PC-3 (cell line): ENCODE measurements at regions not wholly inside any gene's neighbourhood (a gene's known extent, or its start where the extent isn't known, plus 50 kb on each side); places are given as distances from the start of the nearest gene placed in this dataset.

ENCODE experiments used
- ATAC-seq: fragments of 200-7000 bp; cut with Tn5 transposase; 2 replicates; pipeline ENCODE4 v1.9.1; 2020; ENCODE audit warnings: mild to moderate bottlenecking, moderate library complexity
- BruUV-seq: library from RNA; stranded (reverse); fragments of 400-500 nt; replicated peaks from 2 replicates; lab custom pipeline; 2021; lab: Mats Ljungman, UMichigan
- CTCF ChIA-PET: fragments of 300-600 bp; sonication (Branson Sonifier 250); formaldehyde crosslinking; loops from one replicate; lab custom pipeline; 2022; ENCODE audit warnings: antibody characterized with exemption; lab: Charles Lee
- POLR2A ChIA-PET: fragments of 300-600 bp; sonication (Branson Sonifier 250); formaldehyde crosslinking; loops from one replicate; lab custom pipeline; 2022; ENCODE audit warnings: antibody characterized with exemption; ENCODE audit not compliant: unreplicated experiment; lab: Charles Lee
- DNase-seq: peaks from one replicate; pipeline ENCODE4 v3.0.0-alpha.2; 2015
- H2AFZ ChIP-seq: fragments of 300-600 bp; sonication (generic); 2 replicates; pipeline ENCODE4 v1.6.0; 2016; ENCODE audit warnings: antibody characterized with exemption, low read length
- H3F3A ChIP-seq: fragments of 300-600 bp; sonication (generic); one replicate; pipeline ENCODE4 v1.6.0; 2017; ENCODE audit warnings: antibody characterized with exemption, low read length, control low read depth, mild to moderate bottlenecking; ENCODE audit not compliant: unreplicated experiment
- H3K27ac ChIP-seq: fragments of 300-600 bp; sonication (generic); 2 replicates; pipeline ENCODE4 v1.5.1; 2016; ENCODE audit warnings: mild to moderate bottlenecking, low read length
- H3K27me3 ChIP-seq: fragments of 300-600 bp; sonication (generic); 2 replicates; pipeline ENCODE4 v1.6.1; 2016; ENCODE audit warnings: low read length, mixed read lengths
- H3K36me3 ChIP-seq: fragments of 300-600 bp; sonication (generic); 2 replicates; pipeline ENCODE4 v1.6.1; 2016; ENCODE audit warnings: low read depth, mixed run types, low read length, mixed read lengths
- H3K4me1 ChIP-seq: fragments of 300-600 bp; sonication (generic); 2 replicates; pipeline ENCODE4 v1.5.1; 2016; ENCODE audit warnings: low read length; ENCODE audit not compliant: insufficient read depth
- H3K4me2 ChIP-seq: fragments of 300-600 bp; sonication (generic); 2 replicates; pipeline ENCODE4 v1.6.0; 2016; ENCODE audit warnings: low read length
- H3K4me3 ChIP-seq: fragments of 300-600 bp; sonication (generic); 2 replicates; pipeline ENCODE4 v1.5.1; 2016; ENCODE audit warnings: mild to moderate bottlenecking, low read length, mixed read lengths
- H3K79me2 ChIP-seq: fragments of 300-600 bp; sonication (generic); 2 replicates; pipeline ENCODE4 v1.6.1; 2017; ENCODE audit warnings: low read length, mixed read lengths
- H3K9ac ChIP-seq: fragments of 300-600 bp; sonication (generic); 2 replicates; pipeline ENCODE4 v1.6.0; 2016; ENCODE audit warnings: mild to moderate bottlenecking, low read length
- H3K9me2 ChIP-seq: fragments of 300-600 bp; sonication (generic); replicated peaks from 2 replicates; pipeline ENCODE4 v1.6.1; 2016; ENCODE audit warnings: mixed run types, low read length, mixed read lengths
- H3K9me3 ChIP-seq: fragments of 300-600 bp; sonication (generic); 2 replicates; pipeline ENCODE4 v1.6.1; 2016; ENCODE audit warnings: low read length, mixed read lengths
- H4K20me1 ChIP-seq: fragments of 300-600 bp; sonication (generic); 2 replicates; pipeline ENCODE4 v1.6.1; 2016; ENCODE audit warnings: low read length, mixed read lengths
- EZH2 ChIP-seq: fragments of 300-600 bp; sonication (generic); IDR thresholded peaks from one replicate; pipeline ENCODE4 v1.6.1; 2017; ENCODE audit warnings: antibody characterized with exemption, mild to moderate bottlenecking, low read length; ENCODE audit not compliant: unreplicated experiment
- EZH2phosphoT487 ChIP-seq: fragments of 300-600 bp; sonication (generic); IDR thresholded peaks from 2 replicates; pipeline ENCODE4 v1.6.1; 2018; ENCODE audit warnings: mild to moderate bottlenecking, antibody characterized with exemption, low read length, borderline replicate concordance
- intact Hi-C: fragments of 100-400 bp; cut with micrococcal nuclease; formaldehyde crosslinking; loops from 2 replicates; pipeline ENCODE4 v1.9.0; 2023
- TF ChIP-seq, protein P1 (sequence below): fragments of 300-600 bp; sonication (generic); conservative IDR thresholded peaks from 2 replicates; pipeline ENCODE4 v1.5.1; 2017; ENCODE audit warnings: antibody characterized with exemption, low read depth, mild to moderate bottlenecking, low read length

DNA sequence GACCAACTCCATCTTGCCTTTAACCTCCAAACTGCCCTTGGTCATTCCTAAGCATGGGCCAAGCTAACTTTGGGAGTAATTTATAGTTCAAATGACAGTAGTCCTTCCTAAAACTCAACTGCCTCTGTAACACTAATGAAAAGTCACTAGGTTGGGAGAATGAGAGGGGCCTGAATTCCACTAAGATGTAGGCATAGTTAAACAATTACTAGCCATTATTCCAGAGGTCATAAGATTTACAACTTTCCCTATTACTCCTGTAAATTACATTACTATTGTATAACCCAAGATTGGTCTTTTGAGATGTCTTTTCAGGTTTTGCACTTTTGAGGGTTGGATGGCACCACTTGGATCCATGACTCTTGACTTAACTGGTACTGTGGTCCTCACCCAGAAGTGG lies 94.6 kb downstream of the SPP2 start:
- Histone ChIP-seq H3K79me2 (no peaks in the 10 kb centered on the region), H3K27me3 (no peaks in the 10 kb centered on the region), H4K20me1 (no peaks in the 10 kb centered on the region), H3K4me1 (peaks cover 15% of the 10 kb centered on the region), H3K9ac (no peak overlapping the region), H3F3A (no peaks in the 10 kb centered on the region), H2AFZ (no peak overlapping the region), H3K9me3 (no peaks in the 10 kb centered on the region), H3K9me2 (no peaks in the 10 kb centered on the region), H3K4me2 (no peak overlapping the region), H3K4me3 (no peak overlapping the region), H3K36me3 (no peaks in the 10 kb centered on the region), H3K27ac (no peak overlapping the region)
- CTCF ChIA-PET = no interaction called here
- TF ChIP-seq EZH2 (no peak), EZH2phosphoT487 (no peak)
- TF ChIP-seq, protein P1, sequence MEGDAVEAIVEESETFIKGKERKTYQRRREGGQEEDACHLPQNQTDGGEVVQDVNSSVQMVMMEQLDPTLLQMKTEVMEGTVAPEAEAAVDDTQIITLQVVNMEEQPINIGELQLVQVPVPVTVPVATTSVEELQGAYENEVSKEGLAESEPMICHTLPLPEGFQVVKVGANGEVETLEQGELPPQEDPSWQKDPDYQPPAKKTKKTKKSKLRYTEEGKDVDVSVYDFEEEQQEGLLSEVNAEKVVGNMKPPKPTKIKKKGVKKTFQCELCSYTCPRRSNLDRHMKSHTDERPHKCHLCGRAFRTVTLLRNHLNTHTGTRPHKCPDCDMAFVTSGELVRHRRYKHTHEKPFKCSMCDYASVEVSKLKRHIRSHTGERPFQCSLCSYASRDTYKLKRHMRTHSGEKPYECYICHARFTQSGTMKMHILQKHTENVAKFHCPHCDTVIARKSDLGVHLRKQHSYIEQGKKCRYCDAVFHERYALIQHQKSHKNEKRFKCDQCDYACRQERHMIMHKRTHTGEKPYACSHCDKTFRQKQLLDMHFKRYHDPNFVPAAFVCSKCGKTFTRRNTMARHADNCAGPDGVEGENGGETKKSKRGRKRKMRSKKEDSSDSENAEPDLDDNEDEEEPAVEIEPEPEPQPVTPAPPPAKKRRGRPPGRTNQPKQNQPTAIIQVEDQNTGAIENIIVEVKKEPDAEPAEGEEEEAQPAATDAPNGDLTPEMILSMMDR = no peak
- no TSS peak for BruUV-seq
- DNase-seq (no peak), ATAC-seq (no peak)
- POLR2A ChIA-PET = no interaction called here
- intact Hi-C loops = no loop called here

DNA sequence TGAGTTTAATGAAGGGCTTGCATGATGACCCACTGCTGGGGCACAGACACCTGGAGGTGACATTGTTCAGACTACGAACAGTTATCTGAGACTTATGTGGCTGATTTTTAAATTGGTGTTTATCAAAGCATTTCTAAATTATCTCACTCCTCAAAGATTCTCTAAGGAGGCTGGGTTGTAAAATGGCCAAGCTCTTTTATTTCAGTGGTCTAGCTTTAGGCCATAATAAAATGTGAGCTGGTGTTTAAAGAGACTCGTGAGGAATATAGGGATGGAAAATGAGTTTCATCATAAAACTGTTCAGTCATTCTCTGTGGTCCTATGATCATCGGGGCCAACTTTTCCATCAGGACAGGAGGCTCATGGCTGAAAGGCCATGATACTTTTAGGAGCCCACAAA lies 93.4 kb downstream of the SPP2 start:
- Histone ChIP-seq H3K9me3 (no peaks in the 10 kb centered on the region), H3K79me2 (no peaks in the 10 kb centered on the region), H3K27me3 (no peaks in the 10 kb centered on the region), H4K20me1 (no peaks in the 10 kb centered on the region), H2AFZ (no peak overlapping the region), H3K36me3 (no peaks in the 10 kb centered on the region), H3K4me3 (no peak overlapping the region), H3F3A (no peaks in the 10 kb centered on the region), H3K4me2 (no peak overlapping the region), H3K4me1 (peaks cover 15% of the 10 kb centered on the region), H3K9ac (no peak overlapping the region), H3K27ac (no peak overlapping the region), H3K9me2 (no peaks in the 10 kb centered on the region)
- no peak for DNase-seq
- ChIA-PET CTCF (interaction anchor here (1.0 kb wide), 1 partner anchor 9 kb away, joined by 3 read pairs; no protein-coding TSS in a partner anchor), POLR2A (no interaction called here)
- no TSS peak for BruUV-seq
- TF ChIP-seq EZH2 = no peak
- TF ChIP-seq, protein P1 = no peak
- TF ChIP-seq EZH2phosphoT487 = no peak
- intact Hi-C loops = no loop called here
- no peak for ATAC-seq

DNA sequence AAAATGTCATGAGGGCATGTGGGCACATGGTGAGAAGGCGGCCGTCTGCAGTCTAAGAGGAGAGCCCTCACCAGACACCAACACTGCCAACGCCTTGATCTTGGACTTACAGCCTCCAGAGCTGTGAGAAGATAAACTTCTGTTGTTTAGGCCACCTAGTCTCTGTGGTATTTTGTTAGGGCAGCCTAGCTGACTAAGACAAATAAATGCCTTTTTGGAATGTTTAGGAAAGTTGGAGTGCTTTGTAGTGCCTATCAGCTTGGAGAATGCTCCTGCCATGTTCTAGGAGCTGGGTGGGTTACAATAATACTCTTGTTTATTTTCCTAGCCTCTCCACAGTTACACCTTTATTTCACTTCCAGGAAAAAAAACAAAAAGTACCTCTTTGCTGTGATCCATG lies 92.0 kb downstream of the SPP2 start:
- H2AFZ ChIP-seq = no peak overlapping the region
- H3K4me1 ChIP-seq = peaks cover 19% of the 10 kb centered on the region
- no peaks in the 10 kb centered on the region for H4K20me1 ChIP-seq
- no peak overlapping the region for H3K27ac ChIP-seq
- no peak overlapping the region for H3K4me2 ChIP-seq
- H3K9me3 ChIP-seq = no peaks in the 10 kb centered on the region
- H3F3A ChIP-seq = no peaks in the 10 kb centered on the region
- ChIA-PET POLR2A (no interaction called here), CTCF (no interaction called here)
- no peaks in the 10 kb centered on the region for H3K9me2 ChIP-seq
- DNase-seq = peak; percentile 13
- no peaks in the 10 kb centered on the region for H3K36me3 ChIP-seq
- no peaks in the 10 kb centered on the region for H3K79me2 ChIP-seq
- H3K27me3 ChIP-seq = no peaks in the 10 kb centered on the region
- no peak overlapping the region for H3K9ac ChIP-seq
- TF ChIP-seq EZH2 = no peak
- TF ChIP-seq EZH2phosphoT487 = no peak
- TF ChIP-seq, protein P1 = no peak
- intact Hi-C loops = no loop called here
- no peak for ATAC-seq
- BruUV-seq = no TSS peak
- H3K4me3 ChIP-seq = no peak overlapping the region
